ENCODE measurements at regions not wholly inside any gene's neighbourhood (a gene's known extent, or its start where the extent isn't known, plus 50 kb on each side); places are given as distances from the start of the nearest gene placed in this dataset.
A peak's percentile ranks its signal among the peaks of the same experiment; 100 is the strongest.

DNA sequence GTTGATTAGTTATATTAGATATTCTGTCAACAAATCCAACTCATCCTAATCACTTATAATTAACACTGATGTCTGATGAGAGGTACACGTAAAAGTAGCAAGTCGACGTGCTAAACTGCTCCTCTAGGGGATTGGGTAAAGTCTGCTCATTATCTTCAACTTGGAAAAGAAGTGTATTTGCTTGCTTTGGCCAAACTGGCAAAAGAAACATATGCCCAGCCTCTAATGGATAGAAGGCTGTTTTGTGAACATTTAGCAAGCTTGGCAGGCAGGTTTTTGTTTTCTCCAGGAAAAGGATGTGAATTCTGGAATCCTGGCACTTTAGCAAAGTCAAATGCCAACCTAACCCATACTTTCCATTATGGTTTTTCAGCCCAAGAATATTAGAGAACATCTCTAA lies 264.8 kb downstream of the TBL1XR1 start:
- DNase-seq (ENCODE audit: low read depth), result no peak

DNA sequence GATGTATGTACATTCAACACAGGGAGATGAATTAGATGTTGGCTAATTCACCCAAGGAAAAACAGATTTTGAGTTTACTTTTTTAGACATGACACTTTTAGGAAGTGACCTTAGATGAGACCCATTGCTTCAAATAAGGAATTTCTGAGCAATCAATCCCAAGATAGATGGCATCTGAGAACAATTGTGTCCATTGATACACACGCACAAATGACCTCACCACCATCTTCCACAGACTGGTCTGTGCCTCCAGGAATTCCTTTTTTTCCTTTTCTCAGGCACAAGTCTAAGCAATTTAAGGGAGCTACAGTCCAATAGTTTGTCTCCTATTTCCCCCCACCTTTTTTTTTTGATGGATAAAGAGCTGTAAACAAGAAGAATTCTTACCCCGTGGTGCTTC lies 265.3 kb downstream of the TBL1XR1 start:
- DNase-seq (ENCODE audit: low read depth), result no peak

DNA sequence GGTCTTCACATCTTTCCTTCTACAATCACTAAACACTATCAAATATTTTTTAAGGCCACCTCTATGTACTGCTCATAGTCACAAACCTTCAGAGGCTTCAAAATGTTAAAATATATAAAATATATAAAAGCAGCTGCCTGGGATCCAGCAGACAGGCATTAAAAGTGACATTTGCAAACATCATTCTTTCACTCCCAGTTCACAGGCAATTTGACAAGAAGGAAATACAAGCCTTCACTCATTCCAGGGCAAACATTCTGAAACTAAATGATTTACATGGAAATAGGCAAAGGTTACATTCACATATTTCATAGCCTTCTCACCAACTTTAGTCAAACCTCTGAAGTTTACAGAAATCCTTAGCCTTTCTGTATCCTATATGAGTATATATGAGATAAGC lies 266.3 kb downstream of the TBL1XR1 start:
- DNase-seq (ENCODE audit: low read depth), result no peak

DNA sequence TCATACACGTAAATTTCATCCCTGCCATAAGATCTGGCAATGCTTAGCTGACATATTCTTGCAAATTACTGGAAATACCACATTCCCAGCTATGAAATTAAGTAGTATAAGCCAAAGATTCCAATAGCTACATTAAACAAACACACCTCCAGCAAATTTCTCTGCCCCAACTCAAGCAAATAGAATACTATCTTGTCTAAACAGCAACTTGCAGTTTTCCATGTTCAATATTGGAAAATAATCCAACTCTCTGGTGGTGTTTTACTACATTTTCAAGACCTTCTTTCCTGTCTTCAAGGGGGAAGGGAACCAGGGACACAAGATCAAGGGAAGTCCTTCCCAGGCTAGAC lies 268.7 kb downstream of the TBL1XR1 start:
- DNase-seq (ENCODE audit: low read depth), result no peak

DNA sequence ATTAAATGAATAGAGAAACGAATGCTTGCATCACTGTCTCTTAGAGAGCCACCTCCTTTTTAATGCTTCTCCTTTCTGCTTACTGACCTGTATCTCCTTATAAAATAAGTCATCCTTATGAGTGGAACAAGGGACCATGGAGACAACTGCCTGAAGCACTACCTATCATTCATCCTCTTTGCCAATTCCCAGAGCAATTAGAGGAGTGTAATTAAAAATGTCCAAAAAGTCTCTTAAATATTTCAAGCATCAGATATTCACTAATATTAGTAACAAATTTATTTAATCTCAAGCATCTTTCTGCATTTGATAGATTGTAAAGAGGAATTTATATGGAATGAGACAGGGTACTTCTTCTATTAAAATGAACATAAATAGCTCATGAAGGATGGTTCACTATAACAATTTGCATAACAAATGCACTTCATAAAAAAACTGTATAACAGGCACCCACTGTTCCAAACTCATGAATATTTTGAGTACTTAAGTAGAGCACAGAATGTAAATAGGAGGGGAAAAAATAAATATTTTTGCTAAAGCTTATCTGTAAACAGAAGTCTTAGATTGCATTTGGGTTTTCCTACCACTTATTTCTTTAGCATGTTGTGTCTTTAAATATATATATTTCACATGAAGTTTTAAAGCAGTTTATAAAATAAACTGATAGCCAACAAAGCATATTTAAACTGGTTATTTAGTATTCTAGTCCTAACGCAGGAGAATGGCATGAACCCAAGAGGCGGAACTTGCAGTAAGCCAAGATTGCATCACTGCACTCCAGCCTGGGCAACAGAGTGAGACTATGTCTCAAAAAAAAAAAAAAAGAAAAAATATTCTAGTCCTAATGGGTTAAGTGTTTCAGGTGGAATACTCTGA lies 269.3 kb downstream of the TBL1XR1 start:
- no peak for DNase-seq (ENCODE audit: low read depth)

DNA sequence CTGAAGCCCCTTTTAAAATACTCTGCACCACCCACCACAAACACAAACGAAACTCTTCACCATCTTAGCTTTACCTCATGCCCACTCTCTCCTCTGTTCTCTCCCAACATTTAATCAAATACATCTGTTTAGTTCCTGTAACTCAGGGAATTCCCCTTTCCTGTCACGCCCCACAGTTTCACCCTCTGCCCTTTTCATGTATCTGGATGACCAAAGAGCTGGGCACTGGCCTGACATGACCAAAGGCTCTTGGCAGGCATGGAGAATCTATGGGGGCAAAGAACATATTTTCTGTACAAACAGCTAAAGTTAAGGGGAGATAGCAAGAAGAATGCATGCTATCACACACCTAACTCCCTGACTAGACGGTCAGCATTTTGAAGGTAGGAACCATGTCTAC lies 270.0 kb downstream of the TBL1XR1 start:
- DNase-seq (ENCODE audit: low read depth), result no peak

DNA sequence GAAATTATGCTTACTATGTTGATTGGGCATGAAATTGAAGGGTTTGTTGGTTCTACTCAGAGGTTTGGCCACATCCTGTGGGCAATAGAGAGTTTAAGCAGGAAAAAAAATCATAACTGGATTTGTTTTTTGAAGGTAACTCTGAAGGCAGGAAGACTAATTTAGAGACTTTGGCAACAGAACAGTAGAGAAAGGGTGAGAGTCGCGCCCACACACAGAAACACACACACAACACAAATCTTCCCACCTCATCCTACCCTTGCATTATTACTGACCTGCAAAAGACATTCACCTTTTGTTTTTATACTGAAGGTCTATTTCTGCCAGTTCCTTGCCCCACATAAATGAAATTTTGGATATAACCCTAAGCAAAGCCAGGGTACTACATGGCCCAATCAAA lies 270.6 kb downstream of the TBL1XR1 start:
- no peak for DNase-seq (ENCODE audit: low read depth)

DNA sequence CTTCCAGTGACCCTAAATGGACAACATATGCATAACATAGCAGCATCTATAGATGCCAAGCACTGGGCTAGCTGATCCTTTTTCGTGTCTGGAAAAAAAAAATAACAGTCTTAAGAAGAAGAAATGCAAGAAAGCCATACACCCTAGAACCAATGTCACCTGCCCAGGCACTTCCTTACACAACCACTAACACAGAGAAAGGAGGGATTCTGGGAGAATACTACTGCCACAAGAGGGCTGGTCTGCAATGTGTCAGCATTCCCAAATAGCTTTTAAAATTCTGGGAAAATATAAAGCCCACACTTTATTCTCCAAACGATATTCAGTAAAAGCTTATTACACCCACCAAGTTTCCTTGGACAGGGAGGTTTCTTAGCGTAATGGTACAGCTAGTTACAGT lies 271.2 kb downstream of the TBL1XR1 start:
- no peak for DNase-seq (ENCODE audit: low read depth)

DNA sequence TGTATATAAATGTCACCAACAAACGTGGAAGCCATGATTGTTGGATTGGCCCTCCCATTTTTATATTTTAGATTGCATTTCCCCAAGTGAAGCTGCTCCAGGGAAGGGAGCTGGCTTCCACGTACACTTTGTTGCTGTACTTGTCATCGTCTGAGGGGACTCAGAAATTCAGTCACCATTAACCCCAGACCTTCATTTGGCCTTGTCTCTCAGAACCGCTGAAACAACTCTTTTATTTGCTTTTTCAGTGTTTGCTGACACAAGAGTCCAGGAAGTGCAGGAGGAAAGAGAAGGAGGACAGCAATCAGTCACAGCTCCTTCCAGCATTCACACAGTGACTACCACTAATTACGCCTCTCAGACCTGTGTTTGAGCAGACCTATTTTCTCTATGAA lies 276.5 kb downstream of the TBL1XR1 start:
- DNase-seq (ENCODE audit: low read depth), result no peak

DNA sequence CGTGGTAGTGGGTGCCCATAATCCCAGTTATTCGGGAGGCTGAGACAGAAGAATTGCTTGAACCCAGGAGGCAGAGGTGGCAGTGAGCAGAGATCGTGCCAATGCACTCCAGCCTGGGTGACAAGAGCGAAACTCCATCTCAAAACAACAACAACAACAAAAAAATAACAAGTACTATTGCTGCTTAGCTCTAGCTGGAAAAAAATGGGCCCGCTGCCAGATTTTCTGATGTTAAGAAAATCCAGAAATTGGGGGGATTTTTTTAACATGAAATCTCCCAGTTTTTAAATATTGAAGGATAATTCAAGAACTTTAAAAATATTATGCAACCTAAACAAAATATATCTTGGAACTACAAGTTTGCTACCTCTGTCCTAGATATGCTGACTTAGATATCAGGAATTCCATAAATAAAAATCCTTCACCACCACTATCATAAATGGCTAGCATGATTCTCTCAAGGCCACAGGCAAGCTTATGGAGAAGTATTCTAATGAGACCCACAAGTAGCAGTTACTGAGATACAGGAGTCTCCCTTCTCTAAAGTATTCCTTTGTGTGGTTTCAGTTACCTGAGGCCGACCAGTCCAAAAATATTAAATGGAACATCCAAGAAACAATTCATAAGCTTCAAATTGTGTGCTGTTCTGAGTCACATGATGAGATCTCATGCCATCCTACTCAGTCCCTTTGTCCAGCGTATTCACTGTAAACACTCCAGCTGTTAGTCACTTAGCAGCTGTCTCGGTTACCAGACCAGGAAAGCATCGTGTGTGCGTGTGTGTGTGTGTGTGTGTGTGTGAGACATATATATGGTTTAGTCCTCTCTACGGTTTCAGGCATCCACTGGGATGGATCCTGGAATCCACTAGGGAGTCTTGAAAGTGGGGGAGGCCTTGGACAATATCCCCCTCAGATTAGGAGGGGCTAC lies 277.2 kb downstream of the TBL1XR1 start:
- peak; percentile 96 for DNase-seq (ENCODE audit: low read depth)

DNA sequence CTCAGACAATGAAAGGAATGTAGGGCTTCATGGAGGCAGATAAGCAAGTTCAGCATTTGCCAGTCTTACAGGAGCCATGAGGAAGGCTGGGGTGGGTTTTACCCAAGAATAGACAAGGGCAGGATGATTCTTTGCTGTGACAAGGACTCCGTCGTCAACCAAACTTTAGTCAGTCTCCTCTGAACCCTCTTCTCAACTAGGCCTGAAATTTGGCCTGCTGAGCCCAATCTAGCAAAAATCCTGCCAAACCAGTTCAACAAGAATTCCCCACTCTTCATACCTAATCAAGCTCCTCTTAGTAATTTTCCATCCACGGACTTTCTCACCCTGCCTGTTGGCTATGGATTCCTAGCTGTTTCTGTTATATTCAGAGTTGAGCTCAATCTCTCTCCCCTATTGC lies 280.5 kb downstream of the TBL1XR1 start:
- DNase-seq (ENCODE audit: low read depth), result no peak

DNA sequence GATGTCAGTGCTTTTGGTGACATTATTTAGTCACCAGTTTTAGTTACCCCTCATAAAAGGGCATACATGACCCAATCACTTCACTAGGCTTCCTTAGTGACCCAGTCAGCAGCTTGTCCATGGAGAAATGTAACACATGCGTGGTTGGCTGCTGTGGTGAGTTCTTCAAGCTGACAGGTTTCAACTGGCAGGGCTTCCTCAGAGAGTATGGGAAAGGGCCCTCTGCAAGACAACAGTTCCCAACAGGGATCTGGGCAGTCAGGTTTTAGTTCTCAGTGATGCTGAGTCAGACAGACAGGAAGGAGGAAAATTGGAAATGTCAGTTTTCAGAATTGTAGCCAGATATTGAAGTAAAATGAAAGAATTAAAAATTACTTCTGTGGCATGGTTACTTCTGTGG lies 282.5 kb downstream of the TBL1XR1 start:
- peak; percentile 26 for DNase-seq (ENCODE audit: low read depth)

DNA sequence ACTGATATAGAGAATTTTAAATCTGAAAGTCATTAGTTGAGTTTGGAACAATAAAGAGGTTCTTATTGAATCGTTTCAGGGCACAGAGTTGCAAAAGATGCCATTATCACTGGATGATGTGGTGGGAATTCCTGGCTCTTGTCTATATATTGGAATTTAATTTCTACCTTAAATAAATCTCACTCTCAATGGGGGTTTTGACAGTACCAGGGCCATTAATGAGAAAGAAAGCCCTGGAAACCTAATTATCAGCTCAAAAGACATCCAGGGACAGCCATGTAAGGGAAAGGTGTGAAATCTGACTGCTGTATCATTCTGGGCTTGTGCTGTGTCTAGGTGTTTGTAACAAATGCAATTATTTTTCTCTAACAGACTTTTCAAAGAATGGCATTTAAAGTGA lies 285.7 kb downstream of the TBL1XR1 start:
- no peak for DNase-seq (ENCODE audit: low read depth)

DNA sequence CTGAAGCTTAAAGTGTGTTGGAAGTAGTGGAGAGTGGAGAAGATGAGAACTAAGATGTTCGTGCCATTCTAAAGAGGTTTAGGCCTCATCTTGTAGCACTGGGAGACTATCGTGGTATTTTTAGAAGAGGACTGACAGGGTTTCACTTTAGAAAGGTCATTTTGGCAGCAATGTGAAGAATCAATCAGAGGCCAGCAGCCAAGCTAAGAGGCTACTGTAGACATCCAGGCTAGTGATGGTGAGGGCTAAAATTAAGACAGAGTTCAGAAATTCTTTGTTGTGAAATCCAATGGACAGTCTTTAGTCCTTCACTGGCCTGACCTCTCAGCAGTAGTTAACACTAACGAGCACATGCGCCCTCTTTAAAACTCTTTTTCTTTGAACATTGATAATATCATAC lies 288.2 kb downstream of the TBL1XR1 start:
- no peak for DNase-seq (ENCODE audit: low read depth)

DNA sequence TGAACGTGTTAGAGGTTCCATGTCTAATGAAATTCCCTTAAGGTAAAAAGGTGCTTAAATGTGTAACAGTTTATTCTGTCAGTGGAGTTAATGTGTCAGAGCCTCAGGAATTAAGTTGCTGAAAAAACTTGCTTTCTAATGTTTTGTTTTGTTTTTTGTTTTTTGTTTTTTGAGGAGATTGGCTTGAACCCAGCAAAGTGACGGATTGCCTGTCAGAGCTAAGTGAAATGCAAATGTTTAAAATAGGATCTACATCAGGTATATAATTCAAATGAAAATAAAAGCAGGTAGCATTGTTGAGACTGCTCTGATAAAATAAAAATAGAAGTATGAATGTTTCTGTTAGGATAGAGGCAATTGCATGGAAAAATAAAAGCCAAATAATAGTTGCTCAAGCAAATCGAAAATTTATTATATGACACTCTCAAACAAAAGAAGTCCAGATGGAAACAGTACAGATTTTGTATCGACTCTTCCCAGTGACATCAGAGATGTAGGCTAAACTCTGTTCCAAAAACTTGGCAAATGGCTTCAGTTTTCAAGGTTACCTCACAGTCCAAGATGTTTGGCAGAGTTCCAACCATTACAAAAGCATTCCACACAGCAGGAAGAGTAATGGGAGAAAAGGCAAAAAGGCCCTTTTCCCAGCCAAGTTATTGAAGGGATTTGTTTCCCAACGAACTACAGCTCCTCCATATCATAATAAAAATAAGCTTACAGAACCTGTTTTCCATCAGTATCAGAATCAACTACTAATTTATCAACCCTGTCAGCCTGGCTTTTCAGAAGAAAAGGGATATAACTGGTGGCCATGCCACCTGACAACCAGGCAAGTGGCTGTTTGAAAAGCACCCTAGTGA lies 291.0 kb downstream of the TBL1XR1 start:
- peak; percentile 36 for DNase-seq (ENCODE audit: low read depth)

DNA sequence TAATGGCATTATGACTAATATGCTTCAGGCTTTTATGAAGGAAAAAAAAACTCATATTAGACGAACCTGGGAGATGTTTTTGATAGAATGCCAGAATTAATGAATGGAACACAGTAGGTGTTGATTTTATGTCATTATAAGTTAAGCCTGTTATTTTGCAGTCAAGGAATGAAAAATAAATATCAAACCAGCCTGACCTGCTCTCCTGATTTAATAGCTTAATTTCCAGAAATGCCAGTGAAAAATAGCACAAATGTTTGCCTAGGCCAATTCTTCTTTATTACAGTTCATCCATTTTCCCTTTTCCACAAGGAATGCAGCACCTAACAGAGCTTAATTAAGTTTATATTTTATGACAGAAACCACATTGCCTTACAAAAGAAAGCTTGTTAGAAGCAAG lies 292.0 kb downstream of the TBL1XR1 start:
- DNase-seq (ENCODE audit: low read depth), result no peak

DNA sequence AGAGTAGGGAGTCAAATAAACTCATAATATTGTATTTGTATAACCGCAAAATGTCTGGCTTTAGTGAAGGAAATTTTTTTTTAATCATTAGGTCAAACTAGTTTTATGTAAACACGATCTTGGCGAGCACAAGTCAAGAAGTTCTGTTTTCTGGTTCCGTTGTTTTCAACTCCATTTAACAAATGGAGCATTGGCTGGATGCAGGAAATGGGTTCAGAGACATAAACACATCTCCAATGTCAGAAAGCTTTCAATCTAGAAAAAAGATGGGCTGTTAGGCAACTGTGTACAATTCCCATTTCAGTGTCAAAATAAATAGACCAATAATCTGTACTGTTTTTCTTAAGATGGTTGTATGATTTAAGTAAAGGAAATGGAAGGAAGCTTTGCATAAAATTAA lies 292.8 kb downstream of the TBL1XR1 start:
- no peak for DNase-seq (ENCODE audit: low read depth)

DNA sequence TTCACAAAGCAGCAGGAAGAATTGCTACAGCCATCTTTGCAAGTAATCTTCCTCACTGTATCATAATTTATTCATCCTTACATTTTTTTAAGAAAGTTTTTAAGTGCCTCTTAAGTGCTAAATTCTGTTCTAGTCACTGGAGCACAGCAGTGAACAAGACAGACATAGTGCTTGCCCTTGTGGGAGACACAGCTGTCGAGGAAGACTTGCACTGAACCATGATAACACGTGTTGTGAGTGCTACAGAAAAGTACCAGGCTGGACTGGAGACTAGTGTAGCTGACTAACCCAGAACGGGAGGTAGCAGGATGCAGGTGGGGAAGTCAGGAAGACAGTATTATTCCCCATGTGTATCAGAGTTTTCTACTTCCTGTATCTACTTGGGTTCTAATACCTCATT lies 300.6 kb downstream of the TBL1XR1 start:
- DNase-seq (ENCODE audit: low read depth), result peak; percentile 17

DNA sequence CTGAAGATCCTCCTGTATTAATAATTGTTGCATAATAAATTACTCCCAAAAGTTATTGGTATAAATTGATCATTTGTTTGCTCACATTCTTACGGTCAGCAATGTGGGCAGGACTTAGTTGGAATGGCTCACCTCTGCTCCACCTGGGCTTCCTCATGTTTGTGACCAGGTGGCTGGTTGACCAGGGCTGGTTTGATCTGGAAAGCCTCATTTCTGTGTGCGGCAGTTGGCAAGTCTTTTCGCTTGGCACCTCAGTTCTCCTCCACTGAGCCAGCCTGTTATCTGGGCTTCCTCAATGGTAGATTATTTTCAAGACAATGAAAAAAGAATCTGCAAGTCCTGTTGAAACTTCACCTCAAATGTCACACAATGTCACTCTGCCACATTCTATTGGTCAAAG lies 301.1 kb downstream of the TBL1XR1 start:
- no peak for DNase-seq (ENCODE audit: low read depth)

DNA sequence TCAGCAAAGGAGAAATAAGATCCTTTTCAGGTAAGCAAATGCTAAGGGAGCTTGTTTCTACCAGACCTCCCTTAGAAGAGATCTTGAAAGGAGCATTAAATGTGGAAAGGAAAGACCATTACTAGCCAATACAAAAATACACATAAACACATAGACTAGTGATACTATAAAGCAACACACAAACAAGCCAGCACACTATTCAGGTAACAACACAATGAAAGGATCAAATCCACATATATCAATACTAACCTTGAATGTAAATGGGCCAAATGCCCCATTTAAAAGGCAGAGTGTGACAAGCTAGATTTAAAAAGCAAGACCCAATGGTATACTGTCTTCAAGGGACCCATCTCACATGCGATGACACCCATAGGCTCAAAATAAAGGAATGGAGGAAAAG lies 317.6 kb downstream of the TBL1XR1 start:
- no peak for DNase-seq (ENCODE audit: low read depth)

DNA sequence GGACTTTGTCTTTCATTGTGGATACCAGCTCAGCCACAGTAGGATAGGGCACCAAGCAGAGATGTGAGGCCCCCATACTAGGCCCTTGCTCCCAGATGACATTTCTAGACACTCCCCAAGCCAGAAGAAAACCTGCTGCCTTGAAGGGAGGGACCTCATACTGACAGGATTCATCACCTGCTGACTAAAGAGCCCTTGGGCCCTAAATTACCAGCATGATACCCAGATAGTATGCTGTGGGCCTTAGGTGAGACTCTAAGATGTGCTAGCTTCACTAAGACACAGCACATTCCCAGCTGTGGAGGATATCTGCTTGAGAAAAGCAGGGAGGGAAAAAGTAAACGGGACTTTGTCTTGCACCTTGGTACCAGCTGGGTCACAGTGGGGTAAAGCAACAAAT lies 324.0 kb downstream of the TBL1XR1 start:
- DNase-seq (ENCODE audit: low read depth), result no peak

DNA sequence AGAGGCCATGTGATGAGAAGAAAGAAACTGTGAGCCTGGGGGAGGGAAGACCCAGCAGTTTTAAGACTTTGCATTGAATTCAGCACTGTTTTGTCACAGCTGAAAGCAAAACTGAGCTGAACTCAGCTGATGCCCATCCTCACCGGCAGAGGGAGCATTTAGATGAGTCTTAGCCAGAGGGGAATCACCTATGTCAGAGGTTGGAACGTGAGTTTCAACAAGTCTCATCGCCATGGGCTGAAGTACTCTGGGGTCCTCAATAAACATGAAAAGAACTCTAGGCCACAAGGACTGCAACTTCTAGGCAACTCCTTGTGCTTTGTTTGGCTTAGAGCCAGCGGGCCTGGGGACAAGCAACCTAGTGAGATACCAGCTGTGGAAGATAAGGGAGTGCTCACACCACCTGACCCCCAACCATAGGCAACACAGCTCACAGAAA lies 324.5 kb downstream of the TBL1XR1 start:
- peak; percentile 25 for DNase-seq (ENCODE audit: low read depth)

Measured in LHCN-M2 (cell line).